ENCODE measurements at regions not wholly inside any gene's neighbourhood (a gene's known extent, or its start where the extent isn't known, plus 50 kb on each side); places are given as distances from the start of the nearest gene placed in this dataset.

DNA sequence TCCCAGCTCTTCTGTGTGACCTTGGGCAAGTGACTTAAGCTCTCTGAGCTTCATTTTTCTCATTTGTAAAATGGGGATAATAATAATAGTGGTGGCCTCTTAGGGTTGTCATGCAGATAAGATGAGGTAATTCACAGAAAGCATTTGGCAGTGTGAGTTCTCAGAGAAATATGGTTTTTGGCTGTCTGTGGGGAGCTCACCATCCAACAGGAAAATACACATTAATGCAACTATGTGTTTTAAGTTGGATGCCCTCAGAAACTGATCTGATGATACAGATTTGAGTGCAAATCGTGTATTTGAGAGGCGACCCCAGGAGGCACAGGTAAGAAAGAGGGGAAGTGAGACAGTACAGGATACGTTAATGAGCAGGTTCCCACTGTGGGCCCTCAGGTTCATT, 56.1 kb upstream of the SPRED2 start:
- no peak for TF ChIP-seq CTCF (IDR thresholded peaks at IDR 0.05)
- no peak for TF ChIP-seq REST (IDR thresholded peaks at IDR 0.05; ENCODE audit: insufficient read depth in 1 of 2, low read depth in 2 of 2, low read length in 1 of 2)
- no peak for TF ChIP-seq POLR2AphosphoS5 (IDR thresholded peaks at IDR 0.05; ENCODE audit: low read depth, low read length)

All from Panc1 (cell line).